AG04449 (cell line): ENCODE measurements at regions not wholly inside any gene's neighbourhood (a gene's known extent, or its start where the extent isn't known, plus 50 kb on each side); places are given as distances from the start of the nearest gene placed in this dataset.

Experiments
- CTCF ChIA-PET: fragments of 350-600 bp; formaldehyde crosslinking; extraction: SDS; loops from one replicate; lab custom pipeline; 2021; ENCODE audit warnings: antibody characterized with exemption; lab: Yijun Ruan, JAX
- POLR2A ChIA-PET: fragments of 400-600, 350-600 bp; formaldehyde crosslinking; extraction: SDS; loops from one replicate; lab custom pipeline; 2020; ENCODE audit warnings: antibody characterized with exemption, inconsistent platforms; lab: Yijun Ruan, JAX
- DNase-seq: peaks from one replicate; pipeline ENCODE4 v3.0.0-alpha.2; 2010; ENCODE audit warnings: low read depth, low spot score
- H3K4me3 ChIP-seq: 2 replicates; pipeline ENCODE4 v1.5.1; 2011; ENCODE audit warnings: low read depth, mild to moderate bottlenecking, control low read depth, low read length
- TF ChIP-seq, protein P1 (sequence below): IDR thresholded peaks from one replicate; pipeline ENCODE4 v1.5.1; 2011; ENCODE audit warnings: mild to moderate bottlenecking, moderate library complexity, low read length, control low read depth, inconsistent platforms; ENCODE audit not compliant: insufficient read depth; ENCODE audit errors: missing control alignments

DNA sequence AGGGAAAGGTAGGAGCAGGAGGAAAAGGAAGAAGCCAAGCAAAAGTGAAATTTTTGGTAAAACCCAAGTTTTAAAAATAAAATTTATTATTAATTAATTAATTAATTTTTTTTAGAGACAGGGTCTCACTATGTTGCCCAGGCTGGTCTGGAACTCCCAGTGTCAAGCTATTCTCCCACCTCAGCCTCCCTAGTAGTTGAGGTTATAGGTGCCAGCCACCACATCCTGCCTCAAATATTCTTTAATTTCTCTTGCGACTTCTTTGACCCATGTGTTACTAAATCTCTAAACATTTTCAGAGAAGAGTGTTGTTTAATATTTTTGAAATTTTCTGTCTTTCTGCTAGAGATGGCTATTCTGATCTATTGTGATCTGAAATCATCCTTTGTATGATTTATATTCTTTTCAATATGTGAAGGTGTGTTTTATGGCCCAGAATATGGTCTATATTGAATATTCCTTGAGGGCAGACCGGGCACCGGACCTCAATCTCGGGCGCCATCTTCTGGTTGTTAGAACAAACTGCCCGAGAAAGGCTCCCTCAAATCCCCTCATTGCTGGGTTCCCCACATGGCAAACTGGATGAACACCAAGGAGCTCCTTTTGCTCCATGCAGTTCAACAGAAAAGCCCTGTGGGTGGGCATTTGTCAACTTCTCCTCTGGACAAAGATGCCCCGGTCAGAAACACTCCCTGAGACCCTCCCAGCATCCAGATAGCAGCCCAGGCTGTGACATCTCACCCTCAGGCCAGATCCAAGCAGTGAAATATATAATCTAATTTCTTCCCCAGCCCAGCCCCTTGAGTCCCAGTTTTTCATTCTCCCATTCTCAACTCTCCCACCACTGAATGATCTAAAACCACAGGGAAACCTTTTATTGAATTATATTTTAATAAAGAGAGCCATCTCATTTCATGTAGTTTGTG lies 110.5 kb downstream of the ASCL4 start:
- DNase-seq, result peak; percentile 7
- H3K4me3 ChIP-seq, result no peak overlapping the region
- CTCF ChIA-PET, result interaction anchor here (0.6 to 9.3 kb wide), 20 partner anchors 10 to 764 kb away, joined by 3 to 155 read pairs (median 4); no protein-coding TSS in a partner anchor
- TF ChIP-seq, protein P1, sequence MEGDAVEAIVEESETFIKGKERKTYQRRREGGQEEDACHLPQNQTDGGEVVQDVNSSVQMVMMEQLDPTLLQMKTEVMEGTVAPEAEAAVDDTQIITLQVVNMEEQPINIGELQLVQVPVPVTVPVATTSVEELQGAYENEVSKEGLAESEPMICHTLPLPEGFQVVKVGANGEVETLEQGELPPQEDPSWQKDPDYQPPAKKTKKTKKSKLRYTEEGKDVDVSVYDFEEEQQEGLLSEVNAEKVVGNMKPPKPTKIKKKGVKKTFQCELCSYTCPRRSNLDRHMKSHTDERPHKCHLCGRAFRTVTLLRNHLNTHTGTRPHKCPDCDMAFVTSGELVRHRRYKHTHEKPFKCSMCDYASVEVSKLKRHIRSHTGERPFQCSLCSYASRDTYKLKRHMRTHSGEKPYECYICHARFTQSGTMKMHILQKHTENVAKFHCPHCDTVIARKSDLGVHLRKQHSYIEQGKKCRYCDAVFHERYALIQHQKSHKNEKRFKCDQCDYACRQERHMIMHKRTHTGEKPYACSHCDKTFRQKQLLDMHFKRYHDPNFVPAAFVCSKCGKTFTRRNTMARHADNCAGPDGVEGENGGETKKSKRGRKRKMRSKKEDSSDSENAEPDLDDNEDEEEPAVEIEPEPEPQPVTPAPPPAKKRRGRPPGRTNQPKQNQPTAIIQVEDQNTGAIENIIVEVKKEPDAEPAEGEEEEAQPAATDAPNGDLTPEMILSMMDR, result peak; percentile 69
- POLR2A ChIA-PET, result no interaction called here

DNA sequence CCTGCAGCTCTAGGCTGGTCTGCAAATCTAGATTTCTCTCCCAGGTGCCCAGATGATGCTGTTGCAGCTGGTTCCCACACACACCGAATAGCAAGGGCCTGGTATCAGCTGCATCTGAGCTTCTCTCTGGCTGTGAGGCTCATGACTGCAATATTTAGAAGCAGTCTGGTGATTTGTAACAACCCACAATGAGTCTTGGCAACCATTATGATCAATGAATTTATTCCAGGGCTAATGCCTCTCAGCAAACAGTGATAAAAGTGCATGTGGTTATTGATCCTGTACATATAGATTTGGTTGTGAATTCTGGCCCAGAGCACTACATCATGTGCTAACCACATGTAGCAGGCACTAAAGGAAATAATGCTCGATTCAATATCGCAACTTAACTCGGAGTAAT lies 114.3 kb downstream of the ASCL4 start:
- TF ChIP-seq, protein P1, result no peak
- no peak overlapping the region for H3K4me3 ChIP-seq
- POLR2A ChIA-PET, result no interaction called here

DNA sequence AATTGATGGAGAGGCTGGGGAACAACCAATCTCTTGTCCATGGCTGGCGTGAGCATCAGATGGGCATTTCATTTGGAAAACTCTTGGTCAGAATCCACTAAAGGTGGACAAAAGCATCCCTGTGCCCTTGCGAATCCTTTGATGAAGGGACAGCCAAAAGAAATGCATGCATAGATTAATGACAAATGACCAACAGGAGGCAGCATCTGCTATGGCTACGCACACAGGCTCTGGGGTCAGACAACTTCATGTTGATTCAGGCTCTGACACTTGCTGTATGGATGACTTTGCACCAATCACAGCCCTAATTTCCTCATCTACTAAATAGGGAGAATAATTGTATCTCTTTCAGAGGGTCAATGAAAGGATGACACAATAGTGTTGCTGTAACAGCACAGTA lies 117.5 kb downstream of the ASCL4 start:
- H3K4me3 ChIP-seq, result no peak overlapping the region
- CTCF ChIA-PET, result interaction anchor here (9.3 kb wide), 1 partner anchor 216 kb away, joined by 155 read pairs; no protein-coding TSS in a partner anchor
- POLR2A ChIA-PET, result no interaction called here
- TF ChIP-seq, protein P1, result no peak
- no peak for DNase-seq

More for the DNA sequence above, 114.3 kb downstream of the ASCL4 start:
- DNase-seq, result no peak
- CTCF ChIA-PET, result interaction anchor here (1.6 to 9.3 kb wide), 2 partner anchors 9 to 212 kb away, joined by 4 to 155 read pairs; no protein-coding TSS in a partner anchor

GRCh38 chr12:107894589-107894988 lies 120.1 kb downstream of the ASCL4 start:
- no peak for DNase-seq
- H3K4me3 ChIP-seq, result no peak overlapping the region
- ChIA-PET CTCF (interaction anchor here (1.4 kb wide), 1 partner anchor 9 kb away, joined by 5 read pairs; no protein-coding TSS in a partner anchor), POLR2A (no interaction called here)
- TF ChIP-seq, protein P1, result no peak

- ChIA-PET CTCF (no interaction called here), POLR2A (no interaction called here)
- H3K4me3 ChIP-seq, result no peak overlapping the region
- TF ChIP-seq, protein P1, result no peak
- DNase-seq, result no peak
These were observed 121.5 kb downstream of the ASCL4 start for GRCh38 chr12:107895966-107896365.

DNA sequence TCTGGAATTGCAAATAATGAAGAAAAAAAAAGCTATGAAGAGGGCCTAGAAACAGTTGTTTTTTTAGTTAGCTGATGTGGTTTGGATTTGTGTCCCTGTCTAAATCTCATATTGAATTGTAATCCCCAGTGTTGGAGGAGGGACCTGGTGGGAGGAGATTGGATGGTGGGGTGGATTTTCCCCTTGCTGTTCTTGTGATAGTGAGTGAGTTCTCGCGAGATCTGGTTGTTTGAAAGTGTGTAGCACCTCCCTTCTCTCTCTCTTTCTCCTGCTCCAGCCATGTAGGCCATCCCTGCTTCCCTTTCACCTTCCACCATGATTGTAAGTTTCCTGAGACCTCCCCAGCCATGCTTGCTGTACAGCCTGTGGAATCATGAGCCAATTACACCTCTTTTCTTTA lies 126.1 kb downstream of the ASCL4 start:
- H3K4me3 ChIP-seq, result no peak overlapping the region
- no peak for DNase-seq
- CTCF ChIA-PET, result no interaction called here
- TF ChIP-seq, protein P1, result no peak
- POLR2A ChIA-PET, result no interaction called here
